ENCODE measurements at regions not wholly inside any gene's neighbourhood (a gene's known extent, or its start where the extent isn't known, plus 50 kb on each side); places are given as distances from the start of the nearest gene placed in this dataset.

DNA sequence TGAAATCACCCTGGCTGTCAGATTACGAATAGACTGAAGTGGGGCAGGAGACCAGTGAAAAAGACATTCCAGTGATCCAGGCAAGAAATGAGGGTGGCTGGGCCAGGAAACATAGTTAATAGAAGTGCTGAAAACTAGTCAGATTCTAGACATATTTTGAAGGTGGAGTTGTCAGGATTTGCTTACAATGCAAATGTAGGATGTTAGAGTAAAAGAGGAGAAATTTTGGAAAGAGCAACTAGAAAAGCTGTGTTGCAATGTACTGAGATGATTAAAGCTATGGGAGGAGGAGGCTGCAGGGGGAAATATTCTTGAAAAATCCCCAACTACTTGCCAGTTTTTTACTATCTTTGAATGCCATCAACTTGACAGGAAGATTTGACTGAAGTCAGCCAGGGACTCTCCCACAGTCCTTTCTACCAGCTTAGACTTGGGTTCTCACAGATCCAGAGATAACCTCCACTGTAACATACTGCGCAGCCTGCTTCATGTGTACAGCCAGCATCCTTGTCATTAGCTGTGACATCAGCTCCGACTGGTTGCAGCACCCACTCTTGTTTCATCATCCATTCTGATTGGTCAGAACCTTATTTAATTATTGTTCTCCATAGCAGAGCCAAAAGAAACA lies 109.7 kb downstream of the TSEN15 start:
- TF ChIP-seq POLR2A (IDR thresholded peaks at IDR 0.05) (no peak), POLR2AphosphoS5 (IDR thresholded peaks at IDR 0.05; ENCODE audit: insufficient read depth in 1 of 2, low read depth in 1 of 2) (no peak)

All from vagina (tissue), 2 donors.